Skin of body (tissue), 1 donor: ENCODE measurements at regions not wholly inside any gene's neighbourhood (a gene's known extent, or its start where the extent isn't known, plus 50 kb on each side); places are given as distances from the start of the nearest gene placed in this dataset.

Experiments
- DNase-seq: peaks from one replicate; lab custom pipeline; 2025; lab: John Stamatoyannopoulos, UW

DNA sequence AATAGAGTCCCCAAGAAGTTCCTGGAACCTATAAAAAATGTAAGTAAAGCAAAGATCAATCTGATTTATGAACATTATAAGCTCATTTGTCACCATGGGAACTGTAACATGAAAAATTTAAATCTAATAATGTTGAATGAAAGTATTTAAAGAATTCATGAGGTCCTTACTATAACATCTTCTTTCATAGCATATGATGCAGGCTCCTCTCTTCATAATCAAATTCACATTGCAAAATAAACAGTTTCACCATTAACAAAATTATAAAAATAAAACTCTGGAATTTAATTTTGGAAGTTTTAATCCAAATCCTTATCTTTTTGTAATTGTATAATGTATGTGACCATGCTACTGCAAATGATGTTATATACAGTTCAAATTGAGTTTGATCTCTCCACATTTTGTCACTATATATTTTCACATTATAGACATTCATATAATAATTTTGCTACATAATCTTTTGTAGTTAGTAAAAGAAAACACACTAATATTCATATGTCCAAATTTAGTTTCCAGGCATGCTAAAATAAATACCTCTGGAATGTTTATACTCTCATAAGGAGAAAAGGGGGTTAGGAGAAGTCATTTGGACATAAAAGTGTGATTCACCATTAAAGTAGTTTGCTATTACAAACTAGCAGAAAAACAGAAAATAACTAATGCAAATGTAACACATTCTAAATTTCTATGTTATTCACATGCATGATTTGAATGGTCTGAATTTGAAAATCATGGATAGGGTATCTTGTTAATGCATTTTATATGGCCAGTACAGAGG is 954.1 kb downstream of the DSC3 start:
- no peak for DNase-seq

DNA sequence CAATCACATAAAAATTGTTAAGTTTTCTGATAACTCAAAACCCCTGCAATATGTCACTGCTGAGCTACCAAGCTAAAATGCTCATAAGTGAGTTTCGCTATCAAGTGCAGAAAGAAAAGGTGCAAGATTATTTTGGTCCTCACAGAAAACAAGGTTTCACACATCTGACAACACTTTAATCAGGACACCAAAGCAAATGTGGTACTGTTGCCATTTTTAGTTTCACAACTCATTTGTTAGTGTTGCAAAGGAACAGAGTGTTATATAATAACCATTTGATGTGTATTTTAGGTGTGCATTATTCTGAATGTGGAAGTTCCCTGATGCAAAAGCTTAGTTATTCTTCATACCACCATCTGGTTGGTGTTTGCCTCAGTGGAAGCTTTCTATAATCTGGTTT is 956.2 kb downstream of the DSC3 start:
- no peak for DNase-seq

DNA sequence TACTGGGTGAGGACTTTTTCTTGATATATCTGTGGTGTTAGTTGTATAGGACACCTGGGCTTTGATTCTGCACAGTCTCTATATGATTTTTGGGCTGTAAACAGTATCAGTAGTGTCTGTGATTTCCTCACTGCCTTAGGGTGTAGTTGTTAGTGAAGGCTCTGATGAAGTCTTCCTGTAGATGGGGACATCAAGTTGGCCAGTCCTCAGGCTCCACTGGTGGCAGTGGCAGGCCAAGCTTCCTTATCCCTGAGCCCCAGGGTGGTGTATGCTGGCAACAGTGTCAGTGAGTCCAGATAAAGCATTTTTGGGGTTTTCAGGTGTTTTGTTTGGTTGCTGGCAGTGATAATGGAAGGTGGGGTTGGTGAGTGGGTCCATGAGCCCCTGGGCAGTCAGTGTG is 961.4 kb downstream of the DSC3 start:
- DNase-seq = no peak

DNA sequence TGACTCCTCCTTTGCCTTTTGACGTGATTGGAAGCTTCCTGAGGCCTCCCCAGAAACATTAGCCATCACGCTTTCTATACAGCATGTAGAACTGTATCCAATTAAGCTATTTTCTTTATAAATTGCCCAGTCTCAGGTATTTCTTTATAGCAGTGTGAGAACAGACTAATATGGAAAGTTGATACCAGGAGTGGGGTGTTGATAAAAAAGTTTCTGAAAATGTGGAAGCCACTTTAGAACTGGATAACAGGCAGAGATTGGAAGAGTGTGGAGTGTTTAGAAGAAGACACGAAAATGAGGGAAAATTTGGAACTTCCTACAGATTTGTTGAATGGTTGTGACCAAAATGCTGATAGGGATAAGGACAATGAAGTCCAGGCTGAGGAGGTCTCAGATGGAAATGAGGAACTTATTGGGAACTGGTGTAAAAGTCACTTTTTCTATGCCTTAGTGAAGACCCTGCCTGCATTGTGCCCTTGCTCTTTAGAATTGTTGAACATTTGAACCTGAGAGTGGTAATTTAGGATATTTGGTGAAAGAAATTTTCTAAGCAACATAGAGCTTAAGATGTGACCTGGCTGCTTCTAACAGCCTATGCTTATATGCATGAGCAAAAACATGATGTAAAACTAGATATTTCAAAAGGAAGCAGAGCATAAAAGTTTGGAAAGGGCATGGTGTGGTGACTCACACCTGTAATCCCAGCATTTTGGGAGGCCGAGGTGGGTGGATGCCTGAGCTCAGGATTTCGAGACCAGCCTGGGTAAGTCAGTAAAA is 969.7 kb downstream of the DSC3 start:
- DNase-seq = no peak

DNA sequence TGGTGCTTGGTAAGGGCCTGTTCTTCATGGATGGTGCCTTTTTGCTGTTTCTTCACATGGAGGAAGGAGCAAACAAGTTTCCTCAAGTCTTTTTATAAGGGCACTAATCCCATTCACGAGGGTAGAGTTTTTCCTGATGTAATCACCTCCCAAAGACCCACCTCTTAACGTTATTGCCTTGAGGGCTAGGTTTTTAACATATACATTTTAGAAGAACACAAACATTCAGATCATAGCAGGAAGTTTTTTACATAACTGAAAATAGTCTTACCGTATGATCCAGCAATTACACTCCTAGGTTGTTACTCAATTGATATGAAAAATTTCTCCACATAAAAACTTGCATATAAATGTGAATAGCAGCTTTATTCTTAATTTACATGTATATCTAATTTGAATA is 976.3 kb downstream of the DSC3 start:
- DNase-seq = no peak

DNA sequence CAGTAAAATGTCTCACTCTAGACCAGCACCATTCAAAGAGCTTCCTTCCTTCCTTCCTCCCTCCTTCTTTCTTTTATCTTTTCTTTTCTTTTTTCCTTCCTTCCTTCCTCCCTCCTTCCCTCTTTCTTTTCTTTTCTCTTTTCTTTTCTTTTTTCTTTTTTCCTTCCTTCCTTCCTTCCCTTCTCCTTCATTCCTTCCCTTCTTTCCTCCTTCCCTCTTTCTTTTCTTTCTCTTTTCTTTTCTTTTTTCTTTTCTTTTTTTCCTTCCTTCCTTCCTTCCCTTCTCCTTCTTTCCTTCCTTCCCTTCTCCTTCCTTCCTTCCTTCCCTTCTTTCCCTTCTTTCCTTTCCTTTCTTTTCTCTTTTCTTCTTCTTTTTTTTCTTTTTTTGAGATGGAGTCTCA is 985.1 kb downstream of the DSC3 start:
- no peak for DNase-seq

DNA sequence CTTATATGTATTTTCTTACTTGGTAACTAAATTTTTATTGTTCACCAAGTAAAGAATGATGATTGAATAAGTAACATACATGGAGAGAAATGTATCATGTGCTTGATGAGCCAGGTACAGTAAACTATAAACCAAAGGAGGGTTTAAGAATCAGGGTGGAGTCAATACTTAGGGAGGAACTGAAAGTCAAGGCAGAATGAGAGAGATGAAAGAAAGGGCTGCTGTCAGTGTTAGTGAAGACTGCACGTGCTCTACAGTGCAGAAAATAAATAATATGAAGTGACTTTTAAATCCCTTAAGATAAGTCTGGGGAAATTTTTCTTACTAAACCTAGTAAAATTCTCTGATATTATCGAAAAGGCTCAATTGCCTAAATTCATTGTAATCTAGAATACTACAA is 986.0 kb downstream of the DSC3 start:
- DNase-seq = no peak

DNA sequence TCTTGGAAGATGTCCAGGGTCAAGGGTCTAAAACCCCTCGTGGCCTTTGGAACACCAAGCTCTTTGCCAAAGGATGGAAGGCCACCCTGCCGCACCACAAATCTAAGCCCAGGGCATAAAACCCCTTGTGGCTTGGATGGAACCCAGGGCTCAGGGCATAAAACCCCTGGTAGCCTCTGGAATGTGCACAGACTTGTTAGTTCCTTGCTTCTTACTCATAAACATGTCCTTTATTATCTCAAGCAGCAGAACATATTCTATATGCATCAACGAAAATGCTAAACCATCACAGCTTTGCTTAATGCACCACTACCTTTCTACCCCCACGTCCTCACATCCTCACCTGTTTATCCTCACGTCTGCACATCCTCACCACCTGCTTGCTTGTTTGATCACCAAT is 998.0 kb downstream of the DSC3 start:
- DNase-seq = no peak

DNA sequence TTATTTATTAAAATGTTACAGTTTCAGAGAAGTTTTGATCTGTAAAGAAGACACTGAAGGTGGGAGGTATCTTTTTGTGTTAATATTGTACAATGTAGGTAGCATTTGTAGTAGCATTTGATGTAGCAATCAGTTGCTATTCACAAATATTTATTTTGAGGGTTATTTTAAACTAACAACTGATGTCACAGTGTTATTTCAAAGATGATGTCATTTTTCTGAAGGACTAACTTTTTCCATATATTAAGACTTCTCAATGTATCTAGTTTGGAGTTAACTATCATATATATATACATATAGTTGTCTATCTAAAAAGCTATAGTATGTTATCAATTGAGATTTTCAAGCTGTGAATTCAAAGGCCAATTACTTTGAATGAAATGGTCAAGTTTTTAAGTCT is 1003.3 kb downstream of the DSC3 start:
- DNase-seq = no peak

DNA sequence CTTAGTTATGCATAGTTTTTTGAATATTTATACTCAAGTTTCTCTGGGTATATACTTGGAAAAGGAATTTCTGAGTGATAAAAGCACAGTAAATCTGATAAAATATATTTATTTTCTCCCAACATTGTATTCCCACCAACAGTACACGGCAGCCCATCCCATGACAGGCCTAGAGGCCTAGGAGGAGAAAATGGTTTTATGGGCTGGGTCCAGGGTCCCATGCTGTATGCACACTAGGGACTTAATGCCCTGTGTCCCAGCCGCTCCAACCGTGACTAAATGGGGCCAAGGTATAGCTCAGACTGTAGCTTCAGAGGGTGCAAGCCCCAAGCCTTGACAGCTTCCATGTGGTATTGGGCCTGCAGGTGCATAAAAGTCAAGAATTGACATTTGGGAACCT is 1007.7 kb downstream of the DSC3 start:
- no peak for DNase-seq

DNA sequence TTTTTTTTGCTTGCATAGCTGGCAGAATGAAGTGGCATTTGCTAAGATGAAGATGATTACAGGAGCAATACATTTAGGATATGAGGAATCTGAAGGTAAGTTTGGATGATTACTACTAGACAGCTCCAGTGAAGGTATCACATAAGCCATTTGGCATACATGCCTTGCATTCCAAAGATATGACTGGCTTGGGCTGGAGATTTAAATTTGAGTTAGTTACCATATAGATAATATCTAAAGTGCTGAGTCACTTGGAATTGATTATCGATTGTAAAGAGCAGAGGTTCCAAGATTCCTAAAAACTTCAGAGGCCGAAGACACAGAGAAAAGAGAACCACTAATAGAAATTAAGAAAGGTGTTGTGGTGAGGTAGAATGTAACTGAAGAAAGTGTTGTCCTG is 1026.4 kb downstream of the DSC3 start:
- no peak for DNase-seq

DNA sequence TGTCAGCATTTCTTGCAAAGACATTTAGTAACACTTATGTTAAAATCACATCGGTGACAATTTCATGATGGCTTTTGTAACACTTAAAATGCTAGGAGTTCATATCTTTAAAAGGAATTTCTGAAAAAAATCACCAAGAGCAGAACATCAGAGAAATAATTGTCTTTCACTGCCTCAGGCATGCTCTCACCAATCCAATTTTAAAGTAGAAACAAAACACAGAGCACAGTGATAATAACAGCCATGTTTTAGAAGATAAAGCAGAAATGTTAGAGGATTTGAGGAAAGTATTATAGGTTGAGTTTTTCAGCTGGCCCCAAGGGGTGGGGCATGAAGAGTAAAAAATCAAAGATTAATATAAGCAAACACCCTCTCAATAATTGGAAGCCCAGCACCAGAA is 1037.6 kb downstream of the DSC3 start:
- DNase-seq = no peak

DNA sequence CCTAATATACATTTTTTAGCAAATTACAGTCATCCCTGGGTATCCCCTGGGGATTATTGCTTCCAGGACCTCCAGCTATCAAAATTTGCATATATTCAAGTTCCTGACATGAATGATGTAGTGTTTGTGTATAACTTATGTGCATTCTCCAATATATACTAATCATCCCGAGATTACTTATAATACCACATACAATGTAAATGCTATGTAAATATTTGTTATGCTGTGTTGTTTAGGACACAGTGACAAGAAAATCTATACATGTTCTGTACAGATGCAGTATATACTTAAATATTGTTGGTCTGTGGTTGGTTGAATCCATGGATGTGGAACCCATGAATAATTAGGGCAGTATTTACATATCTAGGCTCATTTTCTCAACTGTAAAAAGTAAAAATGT is 1060.3 kb downstream of the DSC3 start:
- no peak for DNase-seq

DNA sequence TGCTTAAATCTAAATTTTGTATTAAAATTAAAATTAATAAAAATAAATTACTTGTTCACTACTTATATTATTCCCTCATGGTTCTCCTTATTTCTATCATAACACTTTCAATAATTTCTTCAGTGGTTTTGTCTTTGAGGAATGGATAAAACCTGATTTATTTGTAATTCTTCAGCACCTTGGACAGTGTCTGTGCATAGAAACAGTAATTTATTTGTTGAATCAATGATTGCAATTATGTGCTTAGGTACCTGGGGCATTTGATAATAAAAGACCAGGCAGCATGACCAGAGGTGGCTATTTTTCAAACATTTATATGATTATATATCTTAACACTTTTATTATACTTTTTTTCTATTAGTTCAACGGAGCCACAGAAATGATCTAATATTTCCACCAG is 1062.7 kb downstream of the DSC3 start:
- DNase-seq = no peak

DNA sequence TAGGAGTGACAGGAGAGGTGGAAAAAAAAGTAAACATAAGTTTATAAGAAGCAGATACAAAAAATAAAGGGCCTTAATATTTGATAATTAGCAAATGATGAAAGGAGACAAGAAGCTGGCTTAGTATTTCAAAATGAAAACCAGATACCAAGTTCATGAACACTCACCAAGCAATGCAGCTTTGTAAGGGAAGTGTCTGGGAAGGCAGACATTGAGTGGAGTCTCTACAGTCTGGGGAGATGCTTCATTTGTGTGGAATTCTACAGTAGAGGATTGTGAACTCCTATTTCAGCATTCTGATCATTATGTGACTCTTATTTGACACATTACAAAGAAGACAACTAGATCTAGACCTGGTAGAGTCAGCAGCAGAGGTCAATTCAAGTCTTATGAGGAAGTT is 1072.7 kb downstream of the DSC3 start:
- DNase-seq = no peak

DNA sequence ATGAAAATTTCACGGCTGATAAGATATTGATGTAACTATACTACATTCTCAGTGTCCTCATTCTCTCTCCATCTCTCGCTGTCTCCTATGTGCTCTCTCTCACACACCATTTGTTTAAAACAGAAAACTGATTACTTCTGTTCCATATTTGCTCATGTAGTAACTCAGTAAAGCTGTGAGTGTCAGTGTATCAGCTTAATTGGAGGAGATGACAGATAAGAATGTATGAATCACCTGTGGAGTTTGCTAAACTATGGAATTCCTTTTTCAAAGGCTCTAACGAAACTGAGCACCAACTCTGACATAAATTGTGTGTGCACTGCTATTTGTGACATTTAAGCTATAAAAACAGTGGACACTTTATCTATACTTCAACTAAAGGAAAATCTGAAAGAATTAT is 1080.0 kb downstream of the DSC3 start:
- no peak for DNase-seq

DNA sequence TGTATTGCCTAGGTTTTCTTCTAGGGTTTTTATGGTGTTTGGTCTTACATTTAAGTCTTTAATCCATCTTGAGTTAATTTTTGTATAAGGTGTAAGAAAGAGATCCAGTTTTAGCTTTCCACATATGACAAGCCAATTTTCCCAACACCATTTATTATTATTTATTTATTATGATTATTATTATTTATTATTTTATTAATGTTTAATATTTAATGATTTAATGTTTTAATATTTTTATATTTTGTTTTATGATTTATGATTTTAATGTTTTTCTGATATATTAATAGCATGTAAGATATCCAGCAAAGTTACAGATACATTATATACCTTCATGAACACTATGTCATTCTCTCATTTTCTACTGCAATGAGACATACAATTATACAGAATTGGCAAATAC is 1082.0 kb downstream of the DSC3 start:
- DNase-seq = no peak

DNA sequence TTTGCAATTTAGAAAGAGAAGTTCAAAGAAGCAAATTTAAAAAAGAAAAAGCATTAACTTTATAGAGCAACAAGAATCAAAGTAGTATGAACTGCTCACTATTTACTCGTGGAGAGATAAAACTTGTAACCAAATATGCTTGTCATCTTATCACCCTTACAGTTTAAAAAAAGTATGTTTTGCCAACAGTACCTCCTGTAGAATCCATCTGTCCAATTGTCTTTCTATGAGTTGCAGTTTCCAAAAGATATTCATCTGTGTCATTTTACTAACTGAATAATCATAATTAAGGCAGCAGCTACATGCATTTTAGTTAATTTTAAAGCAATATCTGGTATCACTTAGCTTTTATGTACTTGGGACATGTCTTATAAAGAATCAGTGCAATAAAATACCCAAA is 1112.3 kb downstream of the DSC3 start:
- no peak for DNase-seq

DNA sequence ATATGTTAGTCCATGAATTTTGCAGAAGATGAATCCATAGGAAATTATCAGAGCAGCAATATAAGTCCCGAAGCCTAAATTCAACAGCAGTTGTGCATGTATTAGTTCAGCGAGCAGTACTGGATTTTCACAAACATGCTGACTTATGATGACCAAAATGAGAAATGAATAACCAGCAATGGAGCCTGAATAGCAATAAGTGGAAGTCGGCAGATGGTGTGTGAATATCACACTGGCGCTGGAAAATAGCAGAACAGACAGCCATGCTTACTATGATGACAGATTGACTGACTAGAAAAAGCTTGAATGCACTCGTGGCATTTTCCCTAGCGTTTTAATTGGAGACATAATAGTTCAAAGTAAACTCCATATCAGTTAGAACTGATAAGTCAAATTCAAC is 1114.5 kb downstream of the DSC3 start:
- DNase-seq = no peak

DNA sequence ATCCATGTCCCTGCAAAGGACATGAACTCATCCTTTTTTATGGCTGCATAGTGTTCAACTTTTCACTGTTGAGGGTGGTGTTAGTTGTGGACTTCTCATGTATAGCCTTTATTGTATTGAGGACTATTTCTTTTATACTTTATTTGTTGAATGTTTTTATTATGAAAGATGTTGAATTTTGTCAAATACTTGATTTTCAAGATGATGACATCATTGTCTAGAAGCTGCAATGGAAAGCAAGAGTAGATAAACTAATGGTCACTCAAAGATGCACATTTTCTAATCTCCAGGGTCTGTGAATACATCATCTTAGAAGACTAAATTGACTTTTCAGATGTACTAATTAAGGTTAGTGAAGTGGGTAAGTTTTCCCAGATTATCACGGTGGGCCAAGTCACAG is 1117.0 kb downstream of the DSC3 start:
- DNase-seq = no peak

DNA sequence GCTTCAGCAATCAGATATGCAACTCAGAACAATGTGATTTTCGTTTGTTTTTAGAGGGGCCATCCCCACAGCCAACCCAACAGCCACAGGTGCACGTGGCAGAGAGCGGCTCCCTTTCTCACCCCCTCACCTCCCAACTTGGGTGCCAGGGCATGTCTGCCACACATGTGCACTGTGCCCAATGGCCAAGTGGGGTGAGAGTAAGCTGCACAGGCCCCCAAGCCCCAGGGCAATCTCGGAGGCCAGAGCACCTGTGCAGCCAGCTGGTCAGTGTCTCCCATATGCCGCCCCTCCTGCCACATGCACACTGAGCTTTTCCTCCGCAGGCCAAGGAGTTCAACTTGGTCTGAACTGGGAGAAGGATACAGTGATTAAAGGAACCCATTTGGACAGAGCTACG is 1130.2 kb downstream of the DSC3 start:
- no peak for DNase-seq

DNA sequence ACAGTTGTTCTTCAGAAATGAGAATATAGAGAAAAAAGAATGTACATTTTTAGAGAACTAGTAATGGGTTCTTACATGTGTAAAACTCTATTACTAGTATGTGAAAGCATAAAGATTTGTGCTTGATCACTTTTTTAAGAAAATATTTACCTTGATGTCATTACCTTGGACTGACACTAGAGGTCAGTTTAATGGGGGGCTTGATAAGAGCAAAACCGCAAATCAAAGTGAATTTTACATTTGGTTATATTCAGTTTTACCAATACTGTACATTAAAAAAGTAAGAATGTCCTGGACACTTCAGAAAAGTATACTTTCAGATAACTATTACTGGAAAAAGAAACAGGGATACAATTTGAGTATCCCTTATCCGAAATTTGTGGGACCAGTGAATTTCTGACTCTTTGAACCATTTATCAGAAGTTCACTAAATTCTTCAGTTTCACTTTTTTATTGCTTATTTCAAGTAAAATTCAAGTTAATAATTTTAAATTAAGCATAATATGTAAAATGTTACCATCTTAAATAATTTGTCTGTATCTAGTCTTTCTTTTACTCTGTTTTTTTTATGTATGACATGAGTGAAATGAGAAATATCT is 1149.5 kb downstream of the DSC3 start:
- DNase-seq = no peak

DNA sequence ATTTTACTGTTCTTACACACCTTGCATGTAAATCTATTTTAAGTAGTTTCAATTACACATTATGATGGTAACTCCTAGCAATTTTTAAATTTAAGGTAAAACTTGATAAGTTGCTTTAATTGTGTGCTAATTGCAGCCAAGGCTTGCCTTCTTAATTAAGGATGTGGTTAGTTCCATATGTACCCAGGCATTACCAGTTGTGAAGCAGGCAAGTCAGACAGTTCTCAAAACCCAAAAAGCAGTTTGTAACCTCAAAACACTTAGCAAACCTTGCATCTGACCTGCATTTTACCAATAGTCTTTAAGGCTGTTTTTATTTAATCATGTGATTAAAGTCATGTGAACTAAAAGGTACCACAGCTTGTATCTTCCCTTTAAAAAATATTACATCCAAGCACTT is 1159.4 kb downstream of the DSC3 start:
- DNase-seq = no peak
